Mucosa of descending colon (tissue), 3 donors: ENCODE measurements at regions not wholly inside any gene's neighbourhood (a gene's known extent, or its start where the extent isn't known, plus 50 kb on each side); places are given as distances from the start of the nearest gene placed in this dataset.

Experiments used
- ATAC-seq: fragments of 200-7000 bp; cut with Tn5 transposase; one replicate; pipeline ENCODE4 v1.9.1; 2020; ENCODE audit warnings: mild to moderate bottlenecking, moderate library complexity
- DNase-seq, 3 donors: peaks; one replicate each; pipeline ENCODE4 v3.0.0-alpha.2; 2020
- H3K36me3 ChIP-seq: fragments of 200-600 bp; one replicate; pipeline ENCODE4 v1.8.0; 2021; ENCODE audit warnings: low read depth, mild to moderate bottlenecking
- H3K4me1 ChIP-seq: fragments of 200-600 bp; one replicate; pipeline ENCODE4 v1.8.0; 2021; ENCODE audit warnings: low read depth, mild to moderate bottlenecking
- H3K4me3 ChIP-seq: fragments of 200-600 bp; one replicate; pipeline ENCODE4 v1.8.0; 2021; ENCODE audit warnings: mild to moderate bottlenecking
- H3K9me3 ChIP-seq: fragments of 200-600 bp; one replicate; pipeline ENCODE4 v1.8.0; 2021; ENCODE audit warnings: mild to moderate bottlenecking
- CTCF ChIP-seq: fragments of 200-600 bp; IDR thresholded peaks from one replicate; pipeline ENCODE4 v1.8.0; 2022; ENCODE audit warnings: antibody characterized with exemption, mild to moderate bottlenecking
- intact Hi-C, 2 donors: fragments of 100-400 bp; cut with DNase I in 1 of 2; cut with micrococcal nuclease in 1 of 2; formaldehyde crosslinking; loops; one replicate each; pipeline versions ENCODE4 v1.11.0 to v1.11.1; 2022; cut with DNase I, micrococcal nuclease
- donor health status: DM: no; HTN: no; CAD: no; lungs with moderate emphysema.
- donor health status: DM: no; HTN: no; CAD: no.
- donor health status: DM: no; HTN: yes; CAD: no.

GRCh38 chr9:108803428-108804065, 52.2 kb downstream of the ACTL7B start:
- no peak overlapping the region for H3K4me3 ChIP-seq
- H3K9me3 ChIP-seq, result no peaks in the 10 kb centered on the region
- H3K36me3 ChIP-seq, result no peaks in the 10 kb centered on the region
- ATAC-seq (no peak), DNase-seq (no peak)
- no peak for TF ChIP-seq CTCF
- no peaks in the 10 kb centered on the region for H3K4me1 ChIP-seq
- intact Hi-C loops, result no loop called here

GRCh38 chr9:108802967-108803366, 52.8 kb downstream of the ACTL7B start:
- TF ChIP-seq CTCF, result no peak
- H3K9me3 ChIP-seq, result no peaks in the 10 kb centered on the region
- no peaks in the 10 kb centered on the region for H3K36me3 ChIP-seq
- intact Hi-C loops, result no loop called here
- H3K4me3 ChIP-seq, result no peak overlapping the region
- no peak for ATAC-seq
- no peaks in the 10 kb centered on the region for H3K4me1 ChIP-seq
- DNase-seq, result no peak

GRCh38 chr9:108801949-108802348, 53.8 kb downstream of the ACTL7B start:
- Histone ChIP-seq H3K36me3 (no peaks in the 10 kb centered on the region), H3K4me1 (no peaks in the 10 kb centered on the region), H3K9me3 (no peaks in the 10 kb centered on the region), H3K4me3 (no peak overlapping the region)
- no peak for ATAC-seq
- intact Hi-C loops, result no loop called here
- no peak for TF ChIP-seq CTCF
- DNase-seq, result no peak

GRCh38 chr9:108800632-108801099, 55.1 kb downstream of the ACTL7B start:
- H3K4me3 ChIP-seq, result no peak overlapping the region

GRCh38 chr9:108793573-108793972, 62.2 kb downstream of the ACTL7B start:
- no peaks in the 10 kb centered on the region for H3K9me3 ChIP-seq
- no peaks in the 10 kb centered on the region for H3K36me3 ChIP-seq
- H3K4me1 ChIP-seq, result no peaks in the 10 kb centered on the region
- no peak overlapping the region for H3K4me3 ChIP-seq
- no peak for TF ChIP-seq CTCF
- no peak for DNase-seq
- intact Hi-C loops, result no loop called here
- no peak for ATAC-seq

More at GRCh38 chr9:108800632-108801099, 55.1 kb downstream of the ACTL7B start:
- no peak for TF ChIP-seq CTCF
- ATAC-seq (no peak), DNase-seq (no peak)
- Histone ChIP-seq H3K36me3 (no peaks in the 10 kb centered on the region), H3K9me3 (no peaks in the 10 kb centered on the region), H3K4me1 (no peaks in the 10 kb centered on the region)
- intact Hi-C loops, result no loop called here

- intact Hi-C loops, result no loop called here
- Histone ChIP-seq H3K4me3 (no peak overlapping the region), H3K36me3 (no peaks in the 10 kb centered on the region), H3K4me1 (no peaks in the 10 kb centered on the region), H3K9me3 (no peaks in the 10 kb centered on the region)
- ATAC-seq (no peak), DNase-seq (no peak)
- TF ChIP-seq CTCF, result no peak
Observed at GRCh38 chr9:108789742-108790141, 66.0 kb downstream of the ACTL7B start.
